ENCODE measurements at regions not wholly inside any gene's neighbourhood (a gene's known extent, or its start where the extent isn't known, plus 50 kb on each side); places are given as distances from the start of the nearest gene placed in this dataset.
"Not testable (repeated sequence)": the region's sequence is repeated elsewhere in the genome, so short reads cannot be mapped to it uniquely, and the experiment has no call there.

DNA sequence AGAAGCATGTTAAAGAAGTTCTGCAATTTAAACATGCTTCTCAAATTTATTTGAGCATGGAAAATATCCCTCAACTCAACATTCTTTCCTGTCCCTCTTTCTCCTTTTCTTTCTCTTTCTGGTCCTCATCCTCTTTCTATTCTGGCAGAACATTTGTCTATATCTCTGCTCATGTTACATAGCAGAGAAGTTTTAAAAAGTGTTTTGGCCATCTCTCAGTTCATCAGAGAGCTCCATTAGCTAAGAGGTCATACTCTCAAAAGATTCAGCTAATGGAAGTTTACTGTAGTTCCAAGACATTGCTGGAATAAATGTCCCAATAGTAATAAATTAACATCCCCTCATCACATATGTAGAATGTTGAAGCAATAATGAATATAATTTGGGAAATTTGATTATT lies 53.5 kb downstream of the XCL2 start:
- peaks cover 12% of the 10 kb centered on the region for H3K9me3 Mint-ChIP-seq
- H3K4me1 Mint-ChIP-seq = peaks cover 12% of the 10 kb centered on the region
- no peak overlapping the region for H3K27ac Mint-ChIP-seq
- no peak for TF ChIP-seq CTCF (IDR thresholded peaks at IDR 0.05; ENCODE audit: unreplicated experiment)
- H3K4me3 Mint-ChIP-seq = no peak overlapping the region
- H3K27me3 Mint-ChIP-seq (ENCODE audit: low read depth) = no peaks in the 10 kb centered on the region
- DNase-seq (ENCODE audit: low spot score in 2 of 2, unreplicated experiment in 2 of 2) = no peak
- H3K36me3 Mint-ChIP-seq = peaks cover 3% of the 10 kb centered on the region

- Mint-ChIP-seq H3K27ac (no peak overlapping the region), H3K36me3 (peaks cover 3% of the 10 kb centered on the region), H3K4me1 (peaks cover 27% of the 10 kb centered on the region), H3K9me3 (peaks cover 12% of the 10 kb centered on the region), H3K4me3 (no peak overlapping the region), H3K27me3 (ENCODE audit: low read depth) (no peaks in the 10 kb centered on the region)
- DNase-seq (ENCODE audit: low spot score in 2 of 2, unreplicated experiment in 2 of 2) = no peak
- TF ChIP-seq CTCF (IDR thresholded peaks at IDR 0.05; ENCODE audit: unreplicated experiment) = no peak
Measured at GRCh38 chr1:168488138-168488537, 55.7 kb downstream of the XCL2 start.

GRCh38 chr1:168486820-168487219 lies 57.0 kb downstream of the XCL2 start:
- H3K36me3 Mint-ChIP-seq; H3K4me3 Mint-ChIP-seq; H3K27ac Mint-ChIP-seq; DNase-seq (ENCODE audit: low spot score in 2 of 2, unreplicated experiment in 2 of 2); H3K27me3 Mint-ChIP-seq (ENCODE audit: low read depth): not testable (repeated sequence)
- Mint-ChIP-seq H3K9me3 (peaks cover 15% of the 10 kb centered on the region), H3K4me1 (peaks cover 35% of the 10 kb centered on the region)

DNA sequence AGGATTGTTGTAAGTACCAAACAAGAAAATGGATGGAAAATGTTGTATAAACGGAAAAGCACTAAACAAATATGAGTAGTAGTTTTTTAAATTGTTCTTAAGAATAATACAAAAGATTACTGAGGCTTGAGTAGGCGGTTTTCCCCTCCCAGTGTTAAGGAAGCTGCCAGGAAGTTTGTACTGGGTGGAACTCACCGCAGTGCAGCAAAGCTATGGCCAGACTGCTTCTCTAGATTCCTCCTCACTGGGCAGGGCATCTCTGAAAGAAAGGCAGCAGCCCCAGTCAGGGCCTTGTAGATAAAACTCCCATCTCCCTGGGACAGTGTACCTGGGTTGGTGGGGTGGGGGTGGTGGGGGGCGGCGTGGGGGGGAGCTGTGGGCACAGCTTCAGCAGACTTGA lies 58.7 kb downstream of the XCL2 start:
- Mint-ChIP-seq H3K9me3 (peaks cover 8% of the 10 kb centered on the region), H3K4me3 (no peak overlapping the region), H3K27ac (peak overlapping the region; percentile 34), H3K4me1 (peaks cover 42% of the 10 kb centered on the region), H3K36me3 (peaks cover 3% of the 10 kb centered on the region), H3K27me3 (ENCODE audit: low read depth) (no peaks in the 10 kb centered on the region)
- no peak for DNase-seq (ENCODE audit: low spot score in 2 of 2, unreplicated experiment in 2 of 2)
- TF ChIP-seq CTCF (IDR thresholded peaks at IDR 0.05; ENCODE audit: unreplicated experiment) = no peak

- no peak overlapping the region for H3K4me3 Mint-ChIP-seq
- H3K27me3 Mint-ChIP-seq (ENCODE audit: low read depth) = no peaks in the 10 kb centered on the region
- peak overlapping the region; percentile 36 for H3K27ac Mint-ChIP-seq
- no peak for TF ChIP-seq CTCF (IDR thresholded peaks at IDR 0.05; ENCODE audit: unreplicated experiment)
- peaks cover 3% of the 10 kb centered on the region for H3K36me3 Mint-ChIP-seq
- peaks cover 42% of the 10 kb centered on the region for H3K4me1 Mint-ChIP-seq
- no peak for DNase-seq (ENCODE audit: low spot score in 2 of 2, unreplicated experiment in 2 of 2)
- peaks cover 8% of the 10 kb centered on the region for H3K9me3 Mint-ChIP-seq
Measured at GRCh38 chr1:168484083-168484482, 59.7 kb downstream of the XCL2 start.

DNA sequence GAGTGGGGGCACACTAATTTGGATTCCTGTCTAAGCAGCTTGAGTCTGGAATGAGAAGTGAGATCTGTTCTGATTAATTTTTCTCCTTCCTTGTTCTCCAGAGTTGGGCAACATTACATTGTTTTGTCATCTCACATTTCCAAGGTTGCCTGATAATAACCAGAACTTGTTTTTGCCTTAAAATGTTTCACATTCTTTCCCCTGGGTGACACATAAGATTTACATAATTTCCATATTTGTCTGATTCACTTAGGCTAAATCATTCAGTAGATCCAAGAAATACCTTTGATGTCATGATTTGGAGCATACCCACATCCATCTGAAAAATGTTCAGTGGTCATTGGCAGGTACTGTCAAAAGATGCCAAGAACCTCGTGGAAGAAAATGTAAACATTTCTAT lies 60.3 kb downstream of the XCL2 start:
- H3K4me3 Mint-ChIP-seq = no peak overlapping the region
- no peak for TF ChIP-seq CTCF (IDR thresholded peaks at IDR 0.05; ENCODE audit: unreplicated experiment)
- H3K27ac Mint-ChIP-seq = peak overlapping the region; percentile 86
- H3K27me3 Mint-ChIP-seq (ENCODE audit: low read depth) = no peaks in the 10 kb centered on the region
- H3K4me1 Mint-ChIP-seq = peaks cover 42% of the 10 kb centered on the region
- peaks cover 3% of the 10 kb centered on the region for H3K36me3 Mint-ChIP-seq
- H3K9me3 Mint-ChIP-seq = peaks cover 8% of the 10 kb centered on the region
- no peak for DNase-seq (ENCODE audit: low spot score in 2 of 2, unreplicated experiment in 2 of 2)

Data from mesothelial cell of epicardium (in vitro differentiated cells).